Small intestine (tissue), 7 donors: ENCODE measurements at regions not wholly inside any gene's neighbourhood (a gene's known extent, or its start where the extent isn't known, plus 50 kb on each side); places are given as distances from the start of the nearest gene placed in this dataset.

ENCODE experiments used
- DNase-seq, 2 donors: peaks; one replicate each; pipeline versions ENCODE4 v3.0.0 to v3.0.0-alpha.2; 2013
- FAIRE-seq: peaks from 2 replicates; lab custom pipeline; 2012; peaks lifted over from hg19 to GRCh38; lab: Jason Lieb, UNC
- H3K27ac ChIP-seq, 3 donors: one replicate each; pipeline ENCODE4 v1.5.1; 2013; ENCODE audit warnings: low read length in 2 of 3, mild to moderate bottlenecking in 2 of 3, control low read depth in 1 of 3, inconsistent platforms in 1 of 3, low read depth in 1 of 3, moderate library complexity in 1 of 3
- H3K27me3 ChIP-seq, 3 donors: one replicate each; pipeline ENCODE4 v1.6.1; 2013; ENCODE audit warnings: low read length in 3 of 3, inconsistent platforms in 1 of 3; ENCODE audit not compliant: control insufficient read depth in 3 of 3, insufficient read depth in 3 of 3
- H3K36me3 ChIP-seq, 3 donors: one replicate each; pipeline ENCODE4 v1.6.1; 2013; ENCODE audit warnings: low read length in 3 of 3, inconsistent platforms in 1 of 3, low read depth in 1 of 3, mild to moderate bottlenecking in 1 of 3, moderate library complexity in 1 of 3; ENCODE audit not compliant: control insufficient read depth in 3 of 3, insufficient read depth in 2 of 3
- H3K4me1 ChIP-seq, 3 donors: one replicate each; pipeline ENCODE4 v1.6.1; 2013; ENCODE audit warnings: low read length in 2 of 3, inconsistent platforms in 1 of 3, low read depth in 1 of 3, mild to moderate bottlenecking in 1 of 3, moderate library complexity in 1 of 3; ENCODE audit not compliant: control insufficient read depth in 3 of 3, insufficient read depth in 2 of 3
- H3K4me3 ChIP-seq, 3 donors: one replicate each; pipeline ENCODE4 v1.5.1; 2013; ENCODE audit warnings: low read length in 3 of 3, control low read depth in 1 of 3, inconsistent platforms in 1 of 3, low read depth in 1 of 3, mild to moderate bottlenecking in 1 of 3, moderate library complexity in 1 of 3
- H3K9me3 ChIP-seq, 2 donors: one replicate each; pipeline ENCODE4 v1.6.1; 2013; ENCODE audit warnings: low read depth in 1 of 2, low read length in 1 of 2; ENCODE audit not compliant: control insufficient read depth in 2 of 2, insufficient read depth in 1 of 2
- WGBS, 3 donors: extraction: QIAGEN DNeasy Blood & Tissue Kit; methylation state at CpG; one replicate each; pipeline ENCODE4 v1.1.7; 2013; 5-methylcytosine and 5-hydroxymethylcytosine counted together
- donor health status: healthy with polysubstance abuse.
- donor health status: control.
- donor health status: control.
- donor health status: Bipolar disorder and iron deficiency.
- donor health status: healthy.

GRCh38 chr4:136017556-136017955 lies 1514.7 kb downstream of the PCDH18 start:
- no peaks in the 10 kb centered on the region for H3K4me1 ChIP-seq
- no peak overlapping the region for H3K4me3 ChIP-seq
- H3K27ac ChIP-seq, result no peak overlapping the region
- DNase-seq, result no peak
- H3K27me3 ChIP-seq, result no peaks in the 10 kb centered on the region
- no peak for FAIRE-seq
- no peaks in the 10 kb centered on the region for H3K9me3 ChIP-seq
- H3K36me3 ChIP-seq, result no peaks in the 10 kb centered on the region

GRCh38 chr4:136012220-136012619 lies 1520.1 kb downstream of the PCDH18 start:
- FAIRE-seq (no peak), DNase-seq (no peak)
- WGBS, 3 donors, result 54 to 71% (median 57%) methylated on average over 1 of the region's 1 CpG
- H3K27ac ChIP-seq, result no peak overlapping the region
- no peaks in the 10 kb centered on the region for H3K4me1 ChIP-seq
- peaks cover 0 to 10% of the 10 kb centered on the region in 2 donors for H3K9me3 ChIP-seq
- no peaks in the 10 kb centered on the region for H3K27me3 ChIP-seq
- H3K36me3 ChIP-seq, result no peaks in the 10 kb centered on the region
- H3K4me3 ChIP-seq, result no peak overlapping the region

- DNase-seq (no peak), FAIRE-seq (no peak)
- H3K27me3 ChIP-seq, result no peaks in the 10 kb centered on the region
- H3K4me3 ChIP-seq, result no peak overlapping the region
- 78 to 86% (median 82%) methylated on average over 6 of the region's 6 CpGs for WGBS, 3 donors
- H3K36me3 ChIP-seq, result no peaks in the 10 kb centered on the region
- no peak overlapping the region for H3K27ac ChIP-seq
- peaks cover 0 to 10% of the 10 kb centered on the region in 2 donors for H3K9me3 ChIP-seq
- no peaks in the 10 kb centered on the region for H3K4me1 ChIP-seq
These were observed 1522.9 kb downstream of the PCDH18 start for GRCh38 chr4:136009258-136009832.

- Histone ChIP-seq H3K27ac (no peak overlapping the region), H3K27me3 (no peaks in the 10 kb centered on the region), H3K4me1 (no peaks in the 10 kb centered on the region), H3K9me3 (peaks cover 0 to 10% of the 10 kb centered on the region in 2 donors), H3K36me3 (no peaks in the 10 kb centered on the region), H3K4me3 (no peak overlapping the region)
- FAIRE-seq (no peak), DNase-seq (no peak)
- WGBS, 3 donors, result 66 to 81% (median 72%) methylated on average over 4 of the region's 4 CpGs
These were observed 1524.3 kb downstream of the PCDH18 start for GRCh38 chr4:136007991-136008390.

GRCh38 chr4:136002316-136002715 lies 1530.0 kb downstream of the PCDH18 start:
- FAIRE-seq (no peak), DNase-seq (no peak)
- Histone ChIP-seq H3K27ac (no peak overlapping the region), H3K4me1 (no peaks in the 10 kb centered on the region), H3K27me3 (no peaks in the 10 kb centered on the region), H3K36me3 (no peaks in the 10 kb centered on the region), H3K4me3 (no peak overlapping the region), H3K9me3 (no peaks in the 10 kb centered on the region)
- WGBS, 3 donors, result 85 to 96% (median 94%) methylated on average over 1 of the region's 1 CpG

GRCh38 chr4:136001791-136002190 lies 1530.5 kb downstream of the PCDH18 start:
- no peaks in the 10 kb centered on the region for H3K9me3 ChIP-seq
- 77 to 81% (median 78%) methylated on average over 2 of the region's 2 CpGs for WGBS, 3 donors
- no peak for FAIRE-seq

GRCh38 chr4:136000246-136000645 lies 1532.0 kb downstream of the PCDH18 start:
- H3K4me1 ChIP-seq, result no peaks in the 10 kb centered on the region
- DNase-seq, result no peak
- no peak overlapping the region for H3K4me3 ChIP-seq
- no peaks in the 10 kb centered on the region for H3K27me3 ChIP-seq
- H3K36me3 ChIP-seq, result no peaks in the 10 kb centered on the region
- no peak for FAIRE-seq
- H3K9me3 ChIP-seq, result no peaks in the 10 kb centered on the region
- WGBS, 3 donors, result 27 to 42% (median 41%) methylated on average over 1 of the region's 1 CpG
- H3K27ac ChIP-seq, result no peak overlapping the region

More at GRCh38 chr4:136001791-136002190, 1530.5 kb downstream of the PCDH18 start:
- Histone ChIP-seq H3K27me3 (no peaks in the 10 kb centered on the region), H3K4me1 (no peaks in the 10 kb centered on the region), H3K27ac (no peak overlapping the region), H3K4me3 (no peak overlapping the region), H3K36me3 (no peaks in the 10 kb centered on the region)
- no peak for DNase-seq

- DNase-seq, result no peak
- no peak for FAIRE-seq
- H3K4me3 ChIP-seq, result no peak overlapping the region
- no peaks in the 10 kb centered on the region for H3K9me3 ChIP-seq
- H3K27me3 ChIP-seq, result no peaks in the 10 kb centered on the region
- 91 to 94% (median 93%) methylated on average over 7 of the region's 7 CpGs for WGBS, 3 donors
- no peak overlapping the region for H3K27ac ChIP-seq
- no peaks in the 10 kb centered on the region for H3K36me3 ChIP-seq
- no peaks in the 10 kb centered on the region for H3K4me1 ChIP-seq
These were observed 1537.9 kb downstream of the PCDH18 start for GRCh38 chr4:135994360-135994759.

GRCh38 chr4:135976860-135977259 lies 1555.4 kb downstream of the PCDH18 start:
- no peaks in the 10 kb centered on the region for H3K27me3 ChIP-seq
- no peak for DNase-seq
- H3K9me3 ChIP-seq, result no peaks in the 10 kb centered on the region
- H3K27ac ChIP-seq, result no peak overlapping the region
- no peaks in the 10 kb centered on the region for H3K36me3 ChIP-seq
- FAIRE-seq, result no peak
- H3K4me1 ChIP-seq, result no peaks in the 10 kb centered on the region
- H3K4me3 ChIP-seq, result no peak overlapping the region
